Activated CD4-positive, alpha-beta memory T cell treated with anti-CD3 and anti-CD28 coated beads for 36 hours (primary cell): ENCODE measurements at regions not wholly inside any gene's neighbourhood (a gene's known extent, or its start where the extent isn't known, plus 50 kb on each side); places are given as distances from the start of the nearest gene placed in this dataset.

Source experiments
- CTCF ChIA-PET: fragments of 350-600 bp; sonication (Branson Sonifier 250); formaldehyde crosslinking; loops from one replicate; lab custom pipeline; 2021; ENCODE audit warnings: antibody characterized with exemption, inconsistent platforms; lab: Charles Lee
- POLR2A ChIA-PET: fragments of 350-600 bp; sonication (Branson Sonifier 250); formaldehyde crosslinking; loops from one replicate; lab custom pipeline; 2021; ENCODE audit warnings: antibody characterized with exemption; lab: Charles Lee
- DNase-seq: peaks from one replicate; pipeline ENCODE4 v3.0.0-alpha.2; 2020
- H3K27ac Mint-ChIP-seq: one replicate; pipeline ENCODE4 v1.8.0; 2021; ENCODE audit warnings: mixed read lengths
- H3K27me3 Mint-ChIP-seq: one replicate; pipeline ENCODE4 v1.8.0; 2021; ENCODE audit warnings: mixed read lengths
- H3K36me3 Mint-ChIP-seq: one replicate; pipeline ENCODE4 v1.8.0; 2021; ENCODE audit warnings: mixed read lengths
- H3K4me1 Mint-ChIP-seq: one replicate; pipeline ENCODE4 v1.8.0; 2021; ENCODE audit warnings: low read depth, mixed read lengths
- H3K4me3 Mint-ChIP-seq: one replicate; pipeline ENCODE4 v1.8.0; 2021; ENCODE audit warnings: mild to moderate bottlenecking, mixed read lengths
- H3K9me3 Mint-ChIP-seq: one replicate; pipeline ENCODE4 v1.8.0; 2021; ENCODE audit warnings: mixed read lengths
- intact Hi-C: fragments of 100-400 bp; cut with micrococcal nuclease; formaldehyde crosslinking; loops from one replicate; pipeline ENCODE4 v1.15.1; 2023

- ChIA-PET POLR2A (no interaction called here), CTCF (no interaction called here)
- no peak overlapping the region for H3K4me3 Mint-ChIP-seq
- no peaks in the 10 kb centered on the region for H3K9me3 Mint-ChIP-seq
- no peak for DNase-seq
- intact Hi-C loops, result no loop called here
- no peaks in the 10 kb centered on the region for H3K4me1 Mint-ChIP-seq
- H3K36me3 Mint-ChIP-seq, result no peaks in the 10 kb centered on the region
- H3K27me3 Mint-ChIP-seq, result no peaks in the 10 kb centered on the region
- H3K27ac Mint-ChIP-seq, result no peak overlapping the region
These were observed 1059.1 kb downstream of the SORCS3 start for GRCh38 chr10:105700218-105700617.

GRCh38 chr10:105699504-105699903 lies 1058.4 kb downstream of the SORCS3 start:
- Mint-ChIP-seq H3K9me3 (no peaks in the 10 kb centered on the region), H3K27me3 (no peaks in the 10 kb centered on the region)
- CTCF ChIA-PET, result no interaction called here

GRCh38 chr10:105698592-105698991 lies 1057.5 kb downstream of the SORCS3 start:
- Mint-ChIP-seq H3K27ac (no peak overlapping the region), H3K9me3 (no peaks in the 10 kb centered on the region), H3K4me3 (no peak overlapping the region), H3K4me1 (no peaks in the 10 kb centered on the region), H3K27me3 (no peaks in the 10 kb centered on the region), H3K36me3 (no peaks in the 10 kb centered on the region)
- ChIA-PET POLR2A (no interaction called here), CTCF (no interaction called here)
- intact Hi-C loops, result no loop called here
- DNase-seq, result no peak

More at GRCh38 chr10:105699504-105699903, 1058.4 kb downstream of the SORCS3 start:
- Mint-ChIP-seq H3K36me3 (no peaks in the 10 kb centered on the region), H3K4me1 (no peaks in the 10 kb centered on the region), H3K4me3 (no peak overlapping the region), H3K27ac (no peak overlapping the region)
- POLR2A ChIA-PET, result no interaction called here
- intact Hi-C loops, result no loop called here
- DNase-seq, result no peak

- ChIA-PET CTCF (no interaction called here), POLR2A (no interaction called here)
- no peaks in the 10 kb centered on the region for H3K36me3 Mint-ChIP-seq
- intact Hi-C loops, result no loop called here
- no peak for DNase-seq
- H3K27ac Mint-ChIP-seq, result no peak overlapping the region
- no peaks in the 10 kb centered on the region for H3K27me3 Mint-ChIP-seq
- no peaks in the 10 kb centered on the region for H3K4me1 Mint-ChIP-seq
- H3K4me3 Mint-ChIP-seq, result no peak overlapping the region
- H3K9me3 Mint-ChIP-seq, result no peaks in the 10 kb centered on the region
These were observed 1056.2 kb downstream of the SORCS3 start for GRCh38 chr10:105697290-105697780.

- Mint-ChIP-seq H3K4me1 (no peaks in the 10 kb centered on the region), H3K27me3 (no peaks in the 10 kb centered on the region), H3K9me3 (no peaks in the 10 kb centered on the region), H3K27ac (no peak overlapping the region), H3K4me3 (no peak overlapping the region), H3K36me3 (no peaks in the 10 kb centered on the region)
- CTCF ChIA-PET, result no interaction called here
- POLR2A ChIA-PET, result no interaction called here
- intact Hi-C loops, result loop anchor here (5.0 kb wide), 1 partner anchor 630 kb away; no protein-coding TSS in a partner anchor
- no peak for DNase-seq
These were observed 1050.7 kb downstream of the SORCS3 start for GRCh38 chr10:105691811-105692210.

- Mint-ChIP-seq H3K9me3 (peaks cover 29% of the 10 kb centered on the region), H3K4me1 (no peaks in the 10 kb centered on the region), H3K4me3 (no peak overlapping the region), H3K36me3 (no peaks in the 10 kb centered on the region), H3K27me3 (no peaks in the 10 kb centered on the region), H3K27ac (no peak overlapping the region)
- CTCF ChIA-PET, result no interaction called here
- intact Hi-C loops, result no loop called here
- DNase-seq, result no peak
- POLR2A ChIA-PET, result no interaction called here
These were observed 1041.8 kb downstream of the SORCS3 start for GRCh38 chr10:105682911-105683310.

GRCh38 chr10:105681051-105681450 lies 1040.0 kb downstream of the SORCS3 start:
- DNase-seq, result no peak
- Mint-ChIP-seq H3K36me3 (no peaks in the 10 kb centered on the region), H3K27ac (no peak overlapping the region), H3K4me3 (no peak overlapping the region), H3K27me3 (no peaks in the 10 kb centered on the region), H3K4me1 (no peaks in the 10 kb centered on the region), H3K9me3 (peaks cover 29% of the 10 kb centered on the region)
- ChIA-PET POLR2A (no interaction called here), CTCF (no interaction called here)
- intact Hi-C loops, result no loop called here

- Mint-ChIP-seq H3K4me3 (no peak overlapping the region), H3K27ac (no peak overlapping the region), H3K4me1 (no peaks in the 10 kb centered on the region), H3K27me3 (no peaks in the 10 kb centered on the region), H3K36me3 (no peaks in the 10 kb centered on the region), H3K9me3 (peaks cover 29% of the 10 kb centered on the region)
- DNase-seq, result no peak
- CTCF ChIA-PET, result no interaction called here
- POLR2A ChIA-PET, result no interaction called here
- intact Hi-C loops, result no loop called here
These were observed 1038.7 kb downstream of the SORCS3 start for GRCh38 chr10:105679781-105680180.

GRCh38 chr10:105675333-105675732 lies 1034.2 kb downstream of the SORCS3 start:
- no peaks in the 10 kb centered on the region for H3K27me3 Mint-ChIP-seq
- H3K4me3 Mint-ChIP-seq, result no peak overlapping the region
- ChIA-PET CTCF (no interaction called here), POLR2A (no interaction called here)
- intact Hi-C loops, result no loop called here
- no peak for DNase-seq
- H3K9me3 Mint-ChIP-seq, result peaks cover 19% of the 10 kb centered on the region
- H3K27ac Mint-ChIP-seq, result no peak overlapping the region
- no peaks in the 10 kb centered on the region for H3K36me3 Mint-ChIP-seq
- H3K4me1 Mint-ChIP-seq, result no peaks in the 10 kb centered on the region

- Mint-ChIP-seq H3K9me3 (peaks cover 19% of the 10 kb centered on the region), H3K27ac (no peak overlapping the region), H3K36me3 (no peaks in the 10 kb centered on the region), H3K4me1 (no peaks in the 10 kb centered on the region), H3K4me3 (no peak overlapping the region), H3K27me3 (no peaks in the 10 kb centered on the region)
- ChIA-PET CTCF (no interaction called here), POLR2A (no interaction called here)
- intact Hi-C loops, result no loop called here
- no peak for DNase-seq
These were observed 1033.4 kb downstream of the SORCS3 start for GRCh38 chr10:105674448-105674847.

- Mint-ChIP-seq H3K4me3 (no peak overlapping the region), H3K27me3 (no peaks in the 10 kb centered on the region), H3K4me1 (no peaks in the 10 kb centered on the region), H3K27ac (no peak overlapping the region), H3K9me3 (no peaks in the 10 kb centered on the region), H3K36me3 (no peaks in the 10 kb centered on the region)
- no peak for DNase-seq
- intact Hi-C loops, result no loop called here
- POLR2A ChIA-PET, result no interaction called here
- CTCF ChIA-PET, result no interaction called here
These were observed 1017.6 kb downstream of the SORCS3 start for GRCh38 chr10:105658696-105659095.

GRCh38 chr10:105656856-105657255 lies 1015.8 kb downstream of the SORCS3 start:
- Mint-ChIP-seq H3K27me3 (no peaks in the 10 kb centered on the region), H3K4me1 (no peaks in the 10 kb centered on the region), H3K4me3 (no peak overlapping the region), H3K36me3 (no peaks in the 10 kb centered on the region), H3K9me3 (no peaks in the 10 kb centered on the region), H3K27ac (no peak overlapping the region)
- CTCF ChIA-PET, result no interaction called here
- POLR2A ChIA-PET, result no interaction called here
- intact Hi-C loops, result no loop called here
- no peak for DNase-seq

GRCh38 chr10:105650306-105650705 lies 1009.2 kb downstream of the SORCS3 start:
- POLR2A ChIA-PET, result no interaction called here
- intact Hi-C loops, result no loop called here
- Mint-ChIP-seq H3K4me1 (no peaks in the 10 kb centered on the region), H3K27ac (no peak overlapping the region), H3K4me3 (no peak overlapping the region), H3K36me3 (no peaks in the 10 kb centered on the region), H3K9me3 (peaks cover 2% of the 10 kb centered on the region), H3K27me3 (no peaks in the 10 kb centered on the region)
- no peak for DNase-seq
- CTCF ChIA-PET, result no interaction called here
